ENCODE measurements at regions not wholly inside any gene's neighbourhood (a gene's known extent, or its start where the extent isn't known, plus 50 kb on each side); places are given as distances from the start of the nearest gene placed in this dataset.
"Not testable (repeated sequence)": the region's sequence is repeated elsewhere in the genome, so short reads cannot be mapped to it uniquely, and the experiment has no call there.

DNA sequence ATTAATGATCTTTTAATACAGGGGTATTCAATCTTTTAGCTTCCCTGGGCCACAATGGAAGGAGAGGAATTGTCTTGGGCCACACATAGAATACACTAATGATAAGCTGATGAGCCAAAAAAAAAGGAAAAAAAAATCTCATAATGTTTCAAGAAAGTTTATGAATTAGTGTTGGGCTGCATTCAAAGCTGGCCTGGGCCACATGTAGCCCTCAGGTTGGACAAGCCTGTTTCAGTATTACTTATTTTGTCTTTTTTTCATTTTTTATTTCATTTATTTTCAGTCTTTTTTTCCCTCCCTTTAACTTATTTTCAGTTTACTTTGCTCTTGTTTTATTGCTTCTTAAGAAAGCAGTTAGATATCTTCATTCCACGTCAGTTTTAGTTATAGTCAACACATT is 2171.8 kb upstream of the DEFB115 start:
- DNase-seq (ENCODE audit: extremely low spot score, unreplicated experiment), result no peak
- no peaks in the 10 kb centered on the region for H3K4me1 Mint-ChIP-seq (ENCODE audit: unreplicated experiment)
- TF ChIP-seq, protein P1, sequence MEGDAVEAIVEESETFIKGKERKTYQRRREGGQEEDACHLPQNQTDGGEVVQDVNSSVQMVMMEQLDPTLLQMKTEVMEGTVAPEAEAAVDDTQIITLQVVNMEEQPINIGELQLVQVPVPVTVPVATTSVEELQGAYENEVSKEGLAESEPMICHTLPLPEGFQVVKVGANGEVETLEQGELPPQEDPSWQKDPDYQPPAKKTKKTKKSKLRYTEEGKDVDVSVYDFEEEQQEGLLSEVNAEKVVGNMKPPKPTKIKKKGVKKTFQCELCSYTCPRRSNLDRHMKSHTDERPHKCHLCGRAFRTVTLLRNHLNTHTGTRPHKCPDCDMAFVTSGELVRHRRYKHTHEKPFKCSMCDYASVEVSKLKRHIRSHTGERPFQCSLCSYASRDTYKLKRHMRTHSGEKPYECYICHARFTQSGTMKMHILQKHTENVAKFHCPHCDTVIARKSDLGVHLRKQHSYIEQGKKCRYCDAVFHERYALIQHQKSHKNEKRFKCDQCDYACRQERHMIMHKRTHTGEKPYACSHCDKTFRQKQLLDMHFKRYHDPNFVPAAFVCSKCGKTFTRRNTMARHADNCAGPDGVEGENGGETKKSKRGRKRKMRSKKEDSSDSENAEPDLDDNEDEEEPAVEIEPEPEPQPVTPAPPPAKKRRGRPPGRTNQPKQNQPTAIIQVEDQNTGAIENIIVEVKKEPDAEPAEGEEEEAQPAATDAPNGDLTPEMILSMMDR (IDR thresholded peaks at IDR 0.05), result no peak
- no peaks in the 10 kb centered on the region for H3K36me3 Mint-ChIP-seq (ENCODE audit: unreplicated experiment)
- H3K27me3 Mint-ChIP-seq (ENCODE audit: unreplicated experiment), result no peaks in the 10 kb centered on the region
- H3K9me3 Mint-ChIP-seq (ENCODE audit: unreplicated experiment), result peaks cover 47% of the 10 kb centered on the region
- H3K27ac Mint-ChIP-seq (ENCODE audit: unreplicated experiment), result no peak overlapping the region
- no peak overlapping the region for H3K4me3 Mint-ChIP-seq (ENCODE audit: unreplicated experiment)

DNA sequence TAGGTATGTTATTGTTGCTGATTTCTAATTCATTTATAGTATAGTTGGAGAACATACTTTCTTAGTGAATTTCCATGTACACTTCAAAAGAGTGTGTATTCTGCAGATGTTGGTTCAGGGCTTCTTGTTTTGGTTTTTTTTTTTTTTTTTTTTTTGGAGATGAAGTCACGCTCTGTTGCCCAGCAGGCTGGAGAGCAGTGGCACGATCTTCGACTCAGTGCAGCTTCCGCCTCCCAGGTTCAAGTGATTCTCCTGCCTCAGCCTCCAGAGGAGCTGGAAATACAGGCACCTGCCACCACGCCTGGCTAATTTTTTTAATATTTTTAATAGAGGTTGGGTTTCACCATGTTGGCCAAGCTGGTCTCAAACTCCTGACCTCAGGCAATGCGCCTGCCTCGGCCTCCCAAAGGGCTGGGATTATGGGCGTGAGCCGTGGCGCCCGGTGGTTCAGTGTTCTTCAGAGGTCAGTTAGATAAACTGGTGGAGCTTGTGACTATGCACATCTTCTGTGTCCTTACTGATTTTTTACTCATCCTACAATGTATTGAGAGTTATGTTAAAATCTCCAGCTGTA is 2171.2 kb upstream of the DEFB115 start:
- not testable (repeated sequence) for H3K4me3 Mint-ChIP-seq (ENCODE audit: unreplicated experiment); H3K36me3 Mint-ChIP-seq (ENCODE audit: unreplicated experiment); H3K27me3 Mint-ChIP-seq (ENCODE audit: unreplicated experiment); H3K27ac Mint-ChIP-seq (ENCODE audit: unreplicated experiment); DNase-seq (ENCODE audit: extremely low spot score, unreplicated experiment); H3K4me1 Mint-ChIP-seq (ENCODE audit: unreplicated experiment)
- H3K9me3 Mint-ChIP-seq (ENCODE audit: unreplicated experiment), result peaks cover 50% of the 10 kb centered on the region

DNA sequence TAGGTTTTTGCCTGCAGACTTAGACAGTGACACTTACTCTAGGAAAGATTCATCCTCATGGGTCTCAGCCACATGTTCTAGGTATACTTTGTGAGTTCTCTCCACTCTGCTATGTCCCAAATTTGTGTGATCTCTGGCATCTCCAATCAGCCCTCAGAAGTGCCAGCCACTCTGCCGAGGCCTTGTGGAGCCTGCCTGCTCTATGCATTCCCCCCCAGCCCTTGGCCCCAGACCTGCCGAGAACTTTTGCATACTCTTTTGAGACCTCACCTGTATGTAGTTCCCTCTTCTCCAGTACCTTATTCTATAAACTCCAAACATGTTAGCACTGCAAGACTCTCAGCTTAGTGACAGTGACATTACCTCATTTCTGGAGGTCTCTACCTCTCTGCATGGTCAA is 2170.5 kb upstream of the DEFB115 start:
- no peak overlapping the region for H3K4me3 Mint-ChIP-seq (ENCODE audit: unreplicated experiment)
- TF ChIP-seq, protein P1 (IDR thresholded peaks at IDR 0.05), result no peak
- H3K27me3 Mint-ChIP-seq (ENCODE audit: unreplicated experiment), result no peaks in the 10 kb centered on the region
- H3K4me1 Mint-ChIP-seq (ENCODE audit: unreplicated experiment), result no peaks in the 10 kb centered on the region
- DNase-seq (ENCODE audit: extremely low spot score, unreplicated experiment), result no peak
- no peaks in the 10 kb centered on the region for H3K36me3 Mint-ChIP-seq (ENCODE audit: unreplicated experiment)
- H3K9me3 Mint-ChIP-seq (ENCODE audit: unreplicated experiment), result peaks cover 51% of the 10 kb centered on the region
- H3K27ac Mint-ChIP-seq (ENCODE audit: unreplicated experiment), result no peak overlapping the region

DNA sequence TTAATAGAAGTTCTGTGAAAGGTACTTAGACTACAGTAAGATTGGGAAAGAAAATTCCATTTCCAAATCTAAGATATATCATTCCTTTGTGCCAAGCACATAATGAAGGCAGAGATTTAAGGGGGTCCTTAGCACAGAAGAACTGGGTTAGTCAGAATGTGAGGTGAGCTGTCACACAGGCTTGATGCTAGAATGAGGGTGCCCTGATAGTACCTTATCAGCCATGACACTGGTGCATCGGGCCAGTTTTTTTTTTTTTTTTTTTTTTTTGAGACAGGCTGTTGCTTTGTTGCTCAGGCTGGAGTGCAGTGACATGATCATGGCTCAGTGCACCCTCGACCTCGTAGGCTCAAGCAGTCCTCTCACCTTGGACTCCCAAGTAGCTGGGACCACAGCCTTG is 2169.6 kb upstream of the DEFB115 start:
- not testable (repeated sequence) for H3K4me1 Mint-ChIP-seq (ENCODE audit: unreplicated experiment); H3K36me3 Mint-ChIP-seq (ENCODE audit: unreplicated experiment); H3K4me3 Mint-ChIP-seq (ENCODE audit: unreplicated experiment); DNase-seq (ENCODE audit: extremely low spot score, unreplicated experiment); H3K27me3 Mint-ChIP-seq (ENCODE audit: unreplicated experiment); H3K27ac Mint-ChIP-seq (ENCODE audit: unreplicated experiment)
- H3K9me3 Mint-ChIP-seq (ENCODE audit: unreplicated experiment), result peaks cover 50% of the 10 kb centered on the region

DNA sequence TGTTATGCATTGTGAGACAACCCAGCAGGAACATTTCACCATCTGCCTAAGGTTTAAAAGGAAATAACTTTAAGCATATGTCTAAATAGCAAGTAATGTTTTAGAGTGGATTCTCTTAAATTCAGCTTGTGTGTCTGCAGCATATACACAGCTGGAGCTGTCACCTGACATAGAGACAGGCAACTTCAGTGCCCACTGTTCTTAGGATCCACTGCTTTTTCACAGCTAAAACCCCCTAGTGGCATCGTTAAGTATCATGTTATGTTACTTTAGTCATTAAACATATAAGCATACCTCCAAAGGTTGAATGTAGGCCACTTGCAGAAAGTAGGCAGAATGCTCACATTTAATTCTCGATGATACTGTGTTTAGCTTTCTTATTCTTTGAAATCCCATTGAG is 2169.0 kb upstream of the DEFB115 start:
- not testable (repeated sequence) for H3K36me3 Mint-ChIP-seq (ENCODE audit: unreplicated experiment); H3K27ac Mint-ChIP-seq (ENCODE audit: unreplicated experiment)

DNA sequence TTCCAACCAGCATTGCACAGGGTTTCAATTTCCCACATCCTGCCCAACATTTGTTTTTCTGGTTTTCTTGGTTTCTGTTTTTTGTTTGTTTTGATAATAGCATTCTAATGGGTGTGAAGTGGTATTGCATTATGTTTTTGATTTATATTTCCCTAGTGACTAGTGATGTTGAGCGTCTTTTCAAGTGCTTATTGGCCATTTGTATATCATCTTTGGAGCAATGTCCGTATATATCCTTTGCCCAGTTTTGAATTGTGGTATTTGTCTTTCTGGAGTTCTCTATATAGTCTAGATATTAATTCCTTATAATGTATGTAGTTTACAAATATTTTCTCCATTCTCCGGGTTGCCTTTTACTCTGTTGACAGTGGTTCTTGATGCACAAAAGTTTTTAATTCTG is 2168.1 kb upstream of the DEFB115 start:
- H3K9me3 Mint-ChIP-seq (ENCODE audit: unreplicated experiment), result peaks cover 49% of the 10 kb centered on the region
- not testable (repeated sequence) for H3K36me3 Mint-ChIP-seq (ENCODE audit: unreplicated experiment); H3K27me3 Mint-ChIP-seq (ENCODE audit: unreplicated experiment); DNase-seq (ENCODE audit: extremely low spot score, unreplicated experiment); H3K4me3 Mint-ChIP-seq (ENCODE audit: unreplicated experiment); H3K4me1 Mint-ChIP-seq (ENCODE audit: unreplicated experiment); H3K27ac Mint-ChIP-seq (ENCODE audit: unreplicated experiment)

More for the DNA sequence above, 2169.0 kb upstream of the DEFB115 start:
- not testable (repeated sequence) for H3K4me1 Mint-ChIP-seq (ENCODE audit: unreplicated experiment); H3K4me3 Mint-ChIP-seq (ENCODE audit: unreplicated experiment); DNase-seq (ENCODE audit: extremely low spot score, unreplicated experiment); H3K27me3 Mint-ChIP-seq (ENCODE audit: unreplicated experiment)
- H3K9me3 Mint-ChIP-seq (ENCODE audit: unreplicated experiment), result peaks cover 51% of the 10 kb centered on the region

DNA sequence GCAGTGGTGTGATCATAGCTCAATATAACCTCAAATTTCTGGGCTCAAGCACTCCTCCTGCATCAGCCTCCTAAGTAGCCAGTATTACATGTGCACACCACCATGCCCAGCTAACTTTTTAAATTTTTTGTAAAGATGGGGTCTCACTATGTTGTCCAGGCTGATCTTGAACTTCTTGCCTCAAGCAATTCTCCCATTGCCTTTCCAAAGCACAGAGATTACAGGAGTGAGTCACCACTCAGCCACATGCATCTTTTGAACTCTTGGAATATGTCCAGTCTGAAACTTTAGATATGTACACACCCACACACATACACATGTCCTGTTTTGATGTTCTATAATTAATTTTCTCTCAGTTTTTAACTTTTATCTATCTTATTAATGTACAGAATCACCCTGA is 2163.5 kb upstream of the DEFB115 start:
- not testable (repeated sequence) for H3K4me3 Mint-ChIP-seq (ENCODE audit: unreplicated experiment)

DNA sequence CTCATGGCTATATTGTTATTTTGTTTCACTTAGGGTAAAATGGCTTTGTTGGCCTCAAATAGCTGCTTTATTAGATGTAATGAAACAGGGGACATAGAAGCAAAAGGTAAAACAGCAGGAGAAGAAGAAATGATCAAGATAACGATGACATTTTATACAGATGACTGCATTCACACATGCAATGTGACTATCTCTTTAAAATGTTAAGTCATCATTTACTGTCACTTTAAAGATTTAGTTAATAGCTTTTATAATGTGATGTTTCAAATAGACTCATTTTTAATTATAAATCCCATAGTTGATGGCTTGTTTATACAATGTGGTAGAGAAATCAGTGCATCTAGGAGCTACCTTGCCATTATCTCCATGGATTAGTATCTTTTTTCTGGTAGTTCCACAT is 2160.8 kb upstream of the DEFB115 start:
- not testable (repeated sequence) for H3K36me3 Mint-ChIP-seq (ENCODE audit: unreplicated experiment); H3K4me1 Mint-ChIP-seq (ENCODE audit: unreplicated experiment); H3K27ac Mint-ChIP-seq (ENCODE audit: unreplicated experiment); H3K4me3 Mint-ChIP-seq (ENCODE audit: unreplicated experiment); DNase-seq (ENCODE audit: extremely low spot score, unreplicated experiment); H3K27me3 Mint-ChIP-seq (ENCODE audit: unreplicated experiment)
- H3K9me3 Mint-ChIP-seq (ENCODE audit: unreplicated experiment), result peaks cover 28% of the 10 kb centered on the region

More for the DNA sequence above, 2163.5 kb upstream of the DEFB115 start:
- H3K36me3 Mint-ChIP-seq (ENCODE audit: unreplicated experiment); DNase-seq (ENCODE audit: extremely low spot score, unreplicated experiment); H3K27ac Mint-ChIP-seq (ENCODE audit: unreplicated experiment); H3K27me3 Mint-ChIP-seq (ENCODE audit: unreplicated experiment); H3K4me1 Mint-ChIP-seq (ENCODE audit: unreplicated experiment): not testable (repeated sequence)
- peaks cover 43% of the 10 kb centered on the region for H3K9me3 Mint-ChIP-seq (ENCODE audit: unreplicated experiment)

DNA sequence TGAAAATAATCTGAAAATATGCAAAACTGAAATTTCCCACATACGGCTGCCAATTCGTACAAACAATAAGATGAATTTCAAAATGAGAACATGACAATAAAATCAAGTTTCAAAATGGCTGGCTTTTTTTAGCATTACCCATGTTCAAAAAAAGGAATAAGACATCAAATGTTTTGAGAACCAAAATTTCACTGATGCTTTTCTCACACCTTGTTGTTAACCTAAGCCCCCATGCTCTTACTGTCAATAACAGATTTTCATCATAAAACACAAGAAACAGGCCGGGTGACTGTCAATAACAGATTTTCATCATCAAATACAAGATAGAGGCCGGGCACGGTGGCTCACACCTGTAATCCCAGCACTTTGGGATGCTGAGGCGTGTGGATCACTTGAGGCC is 2149.6 kb upstream of the DEFB115 start:
- not testable (repeated sequence) for DNase-seq (ENCODE audit: extremely low spot score, unreplicated experiment); H3K4me1 Mint-ChIP-seq (ENCODE audit: unreplicated experiment); H3K27me3 Mint-ChIP-seq (ENCODE audit: unreplicated experiment); H3K27ac Mint-ChIP-seq (ENCODE audit: unreplicated experiment); H3K36me3 Mint-ChIP-seq (ENCODE audit: unreplicated experiment); H3K4me3 Mint-ChIP-seq (ENCODE audit: unreplicated experiment)
- H3K9me3 Mint-ChIP-seq (ENCODE audit: unreplicated experiment), result peaks cover 44% of the 10 kb centered on the region

DNA sequence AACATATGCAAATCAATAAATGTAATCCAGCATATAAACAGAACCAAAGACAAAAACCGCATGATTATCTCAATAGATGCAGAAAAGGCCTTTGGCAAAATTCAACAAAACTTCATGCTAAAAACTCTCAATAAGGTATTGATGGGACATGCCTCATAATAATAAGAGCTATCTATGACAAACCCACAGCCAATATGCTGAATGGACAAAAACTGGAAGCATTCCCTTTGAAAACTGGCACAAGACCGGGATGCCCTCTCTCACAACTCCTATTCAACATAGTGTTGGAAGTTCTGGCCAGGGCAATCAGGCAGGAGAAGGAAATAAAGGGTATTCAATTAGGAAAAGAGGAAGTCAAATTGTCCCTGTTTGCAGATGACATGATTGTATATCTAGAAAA is 2148.1 kb upstream of the DEFB115 start:
- peaks cover 51% of the 10 kb centered on the region for H3K9me3 Mint-ChIP-seq (ENCODE audit: unreplicated experiment)
- not testable (repeated sequence) for H3K27ac Mint-ChIP-seq (ENCODE audit: unreplicated experiment); H3K36me3 Mint-ChIP-seq (ENCODE audit: unreplicated experiment); DNase-seq (ENCODE audit: extremely low spot score, unreplicated experiment); H3K27me3 Mint-ChIP-seq (ENCODE audit: unreplicated experiment); H3K4me1 Mint-ChIP-seq (ENCODE audit: unreplicated experiment); H3K4me3 Mint-ChIP-seq (ENCODE audit: unreplicated experiment)

DNA sequence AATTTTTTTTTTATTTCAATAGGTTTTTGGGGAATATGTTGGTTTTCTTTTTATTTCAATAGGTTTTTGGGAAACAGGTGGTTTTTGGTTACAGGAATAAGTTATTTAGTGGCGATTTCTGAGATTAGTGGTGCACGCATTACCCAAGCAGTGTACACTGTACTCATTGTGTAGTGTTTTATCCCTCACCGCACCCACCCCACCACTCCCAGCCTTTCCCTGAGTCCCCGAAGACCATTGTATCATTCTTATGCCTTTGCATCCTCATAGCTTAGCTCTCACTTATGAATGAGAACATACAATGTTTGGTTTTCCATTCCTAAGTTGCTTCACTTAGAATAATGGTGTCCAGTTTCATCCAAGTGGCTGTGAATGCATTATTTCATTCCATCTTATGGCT is 2142.4 kb upstream of the DEFB115 start:
- not testable (repeated sequence) for H3K27ac Mint-ChIP-seq (ENCODE audit: unreplicated experiment); H3K36me3 Mint-ChIP-seq (ENCODE audit: unreplicated experiment); H3K27me3 Mint-ChIP-seq (ENCODE audit: unreplicated experiment); H3K4me3 Mint-ChIP-seq (ENCODE audit: unreplicated experiment); DNase-seq (ENCODE audit: extremely low spot score, unreplicated experiment); H3K4me1 Mint-ChIP-seq (ENCODE audit: unreplicated experiment)
- peaks cover 49% of the 10 kb centered on the region for H3K9me3 Mint-ChIP-seq (ENCODE audit: unreplicated experiment)

Measured in osteocyte (in vitro differentiated cells).